ENCODE measurements at regions not wholly inside any gene's neighbourhood (a gene's known extent, or its start where the extent isn't known, plus 50 kb on each side); places are given as distances from the start of the nearest gene placed in this dataset.

DNA sequence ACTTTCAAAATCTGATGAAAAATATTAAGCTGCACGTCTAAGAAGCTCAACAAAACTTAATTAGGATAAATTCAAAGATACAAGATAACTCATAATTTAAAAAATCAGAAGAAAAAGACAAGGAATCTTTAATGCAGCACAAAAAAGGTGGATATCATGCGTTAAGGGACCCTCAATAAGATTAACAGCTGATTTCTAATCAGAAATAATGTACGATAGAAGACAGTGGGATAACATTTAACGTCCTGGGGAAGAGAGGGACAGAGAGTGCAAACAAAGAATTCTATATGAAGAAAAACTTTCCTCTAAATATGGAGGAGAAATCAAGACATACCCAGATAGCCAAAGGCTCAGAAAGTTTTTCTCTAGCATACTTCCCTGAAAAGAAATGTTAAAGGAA lies 519.5 kb downstream of the PYDC2 start:
- TF ChIP-seq, protein P1, sequence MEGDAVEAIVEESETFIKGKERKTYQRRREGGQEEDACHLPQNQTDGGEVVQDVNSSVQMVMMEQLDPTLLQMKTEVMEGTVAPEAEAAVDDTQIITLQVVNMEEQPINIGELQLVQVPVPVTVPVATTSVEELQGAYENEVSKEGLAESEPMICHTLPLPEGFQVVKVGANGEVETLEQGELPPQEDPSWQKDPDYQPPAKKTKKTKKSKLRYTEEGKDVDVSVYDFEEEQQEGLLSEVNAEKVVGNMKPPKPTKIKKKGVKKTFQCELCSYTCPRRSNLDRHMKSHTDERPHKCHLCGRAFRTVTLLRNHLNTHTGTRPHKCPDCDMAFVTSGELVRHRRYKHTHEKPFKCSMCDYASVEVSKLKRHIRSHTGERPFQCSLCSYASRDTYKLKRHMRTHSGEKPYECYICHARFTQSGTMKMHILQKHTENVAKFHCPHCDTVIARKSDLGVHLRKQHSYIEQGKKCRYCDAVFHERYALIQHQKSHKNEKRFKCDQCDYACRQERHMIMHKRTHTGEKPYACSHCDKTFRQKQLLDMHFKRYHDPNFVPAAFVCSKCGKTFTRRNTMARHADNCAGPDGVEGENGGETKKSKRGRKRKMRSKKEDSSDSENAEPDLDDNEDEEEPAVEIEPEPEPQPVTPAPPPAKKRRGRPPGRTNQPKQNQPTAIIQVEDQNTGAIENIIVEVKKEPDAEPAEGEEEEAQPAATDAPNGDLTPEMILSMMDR (IDR thresholded peaks at IDR 0.05): no peak
- TF ChIP-seq POLR2A (IDR thresholded peaks at IDR 0.05): no peak
